ENCODE measurements at regions not wholly inside any gene's neighbourhood (a gene's known extent, or its start where the extent isn't known, plus 50 kb on each side); places are given as distances from the start of the nearest gene placed in this dataset.

DNA sequence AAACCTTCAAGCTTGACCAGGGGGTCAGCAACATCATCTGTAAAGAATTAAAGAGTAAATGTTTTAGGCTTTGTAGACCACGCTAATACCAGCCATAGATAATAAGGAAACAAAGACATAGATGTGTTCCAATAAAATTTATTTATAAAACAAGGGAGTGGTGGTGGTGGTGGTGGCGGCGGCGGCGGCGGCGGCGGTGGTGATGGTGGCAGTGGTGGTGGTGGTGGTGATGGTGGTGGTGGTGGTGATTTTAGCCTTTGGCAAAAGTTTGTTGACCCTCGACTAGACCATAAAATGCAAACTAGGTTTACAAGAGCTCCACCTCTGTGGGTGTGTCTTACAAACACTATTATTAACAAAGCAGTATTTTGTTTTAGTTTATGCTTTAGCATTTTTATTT lies 222.3 kb upstream of the SPOCK3 start (continued):
- TF ChIP-seq ZNF691 (CRISPR knock-in tag; IDR thresholded peaks at IDR 0.05; ENCODE audit: borderline replicate concordance, low read depth) (no peak), ZNF484 (CRISPR knock-in tag; IDR thresholded peaks at IDR 0.05; ENCODE audit: borderline replicate concordance, low read depth) (no peak), MBNL3 (CRISPR knock-in tag; conservative IDR thresholded peaks at IDR 0.05) (no peak), ZKSCAN5 (CRISPR knock-in tag; IDR thresholded peaks at IDR 0.05) (no peak), SOX5 (CRISPR knock-in tag; IDR thresholded peaks at IDR 0.05; ENCODE audit: borderline replicate concordance) (no peak), MEIS1 (CRISPR knock-in tag; IDR thresholded peaks at IDR 0.05; ENCODE audit: borderline replicate concordance) (no peak), ZNF747 (CRISPR knock-in tag; IDR thresholded peaks at IDR 0.05; ENCODE audit: borderline replicate concordance) (no peak)
- TF ChIP-seq, protein P1, sequence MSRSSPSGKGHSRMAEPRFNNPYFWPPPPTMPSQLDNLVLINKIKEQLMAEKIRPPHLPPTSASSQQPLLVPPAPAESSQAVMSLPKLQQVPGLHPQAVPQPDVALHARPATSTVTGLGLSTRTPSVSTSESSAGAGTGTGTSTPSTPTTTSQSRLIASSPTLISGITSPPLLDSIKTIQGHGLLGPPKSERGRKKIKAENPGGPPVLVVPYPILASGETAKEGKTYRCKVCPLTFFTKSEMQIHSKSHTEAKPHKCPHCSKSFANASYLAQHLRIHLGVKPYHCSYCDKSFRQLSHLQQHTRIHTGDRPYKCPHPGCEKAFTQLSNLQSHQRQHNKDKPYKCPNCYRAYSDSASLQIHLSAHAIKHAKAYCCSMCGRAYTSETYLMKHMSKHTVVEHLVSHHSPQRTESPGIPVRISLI (CRISPR knock-in tag; IDR thresholded peaks at IDR 0.05; ENCODE audit: borderline replicate concordance): no peak
- TF ChIP-seq, protein P2, sequence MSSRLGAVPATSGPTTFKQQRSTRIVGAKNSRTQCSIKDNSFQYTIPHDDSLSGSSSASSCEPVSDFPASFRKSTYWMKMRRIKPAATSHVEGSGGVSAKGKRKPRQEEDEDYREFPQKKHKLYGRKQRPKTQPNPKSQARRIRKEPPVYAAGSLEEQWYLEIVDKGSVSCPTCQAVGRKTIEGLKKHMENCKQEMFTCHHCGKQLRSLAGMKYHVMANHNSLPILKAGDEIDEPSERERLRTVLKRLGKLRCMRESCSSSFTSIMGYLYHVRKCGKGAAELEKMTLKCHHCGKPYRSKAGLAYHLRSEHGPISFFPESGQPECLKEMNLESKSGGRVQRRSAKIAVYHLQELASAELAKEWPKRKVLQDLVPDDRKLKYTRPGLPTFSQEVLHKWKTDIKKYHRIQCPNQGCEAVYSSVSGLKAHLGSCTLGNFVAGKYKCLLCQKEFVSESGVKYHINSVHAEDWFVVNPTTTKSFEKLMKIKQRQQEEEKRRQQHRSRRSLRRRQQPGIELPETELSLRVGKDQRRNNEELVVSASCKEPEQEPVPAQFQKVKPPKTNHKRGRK (CRISPR knock-in tag; IDR thresholded peaks at IDR 0.05): no peak

- BruUV-seq (replicated peaks): no TSS peak
Measured at GRCh38 chr4:167469436-167469835, 235.1 kb upstream of the SPOCK3 start.

More at GRCh38 chr4:167469436-167469835, 235.1 kb upstream of the SPOCK3 start:
- DNase-seq (ENCODE audit: low spot score) (no peak), FAIRE-seq (no peak), ATAC-seq (no peak)
- H2AFZ ChIP-seq (ENCODE audit: low read length): no peak overlapping the region
- intact Hi-C loops (cut with micrococcal nuclease; ENCODE audit: unreplicated experiment) (no loop called here), in situ Hi-C loops (cut with HindIII; ENCODE audit: extremely low pct_ligation_motif_present, low pct_unique_long_range_greater_than_20kb) (no loop called here)
- no peak overlapping the region for H3K9ac ChIP-seq (ENCODE audit: insufficient read depth, low read depth, low read length)
- no peaks in the 10 kb centered on the region for H3K36me3 ChIP-seq (replicated peaks in 1 of 2; ENCODE audit: control insufficient read depth in 1 of 2, insufficient read depth in 2 of 2, low read length in 2 of 2)
- no peaks in the 10 kb centered on the region for H4K20me1 ChIP-seq (ENCODE audit: insufficient read depth, low read length)
- H3K9me3 ChIP-seq (ENCODE audit: low read length): peaks cover 9% of the 10 kb centered on the region; the same call in 1 of the 2 replicates
- TF ChIP-seq KAT7 (CRISPR knock-in tag; IDR thresholded peaks at IDR 0.05; ENCODE audit: borderline replicate concordance) (no peak), ZNF3 (CRISPR knock-in tag; IDR thresholded peaks at IDR 0.05) (no peak), PRMT3 (CRISPR knock-in tag; IDR thresholded peaks at IDR 0.05; ENCODE audit: borderline replicate concordance, low read depth) (no peak), THAP8 (CRISPR knock-in tag; IDR thresholded peaks at IDR 0.05; ENCODE audit: borderline replicate concordance) (no peak), ZBTB10 (CRISPR knock-in tag; IDR thresholded peaks at IDR 0.05; ENCODE audit: borderline replicate concordance) (no peak), ZNF570 (CRISPR knock-in tag; IDR thresholded peaks at IDR 0.05; ENCODE audit: borderline replicate concordance) (no peak), ZNF720 (CRISPR knock-in tag; IDR thresholded peaks at IDR 0.05) (no peak)
- no peak overlapping the region for H3K27ac ChIP-seq (ENCODE audit: extremely low read length, insufficient read depth, low read length)
- ChIA-PET CTCF (ENCODE audit: low intra/inter-chr PET ratio, low total read pairs) (no interaction called here), POLR2A (no interaction called here)
- no peaks in the 10 kb centered on the region for H3K79me2 ChIP-seq (ENCODE audit: insufficient read depth, low read length)
- H3K27me3 ChIP-seq (ENCODE audit: control insufficient read depth in 1 of 2, insufficient read depth in 2 of 2, low read length in 2 of 2): no peaks in the 10 kb centered on the region
- H3K4me1 ChIP-seq (ENCODE audit: insufficient read depth, low read length): no peaks in the 10 kb centered on the region
- H3K4me2 ChIP-seq (ENCODE audit: low read depth, low read length): no peak overlapping the region
- H3K4me3 ChIP-seq (replicated peaks in 1 of 3; ENCODE audit: insufficient read depth in 1 of 3, low read depth in 2 of 3, low read length in 3 of 3): no peak overlapping the region

Data from HepG2 (cell line).